Right lung (tissue), 2 donors: ENCODE measurements at regions not wholly inside any gene's neighbourhood (a gene's known extent, or its start where the extent isn't known, plus 50 kb on each side); places are given as distances from the start of the nearest gene placed in this dataset.
"Not testable (repeated sequence)": the region's sequence is repeated elsewhere in the genome, so short reads cannot be mapped to it uniquely, and the experiment has no call there.

ENCODE experiments used
- DNase-seq, 2 donors: peaks; one replicate each; pipeline ENCODE4 v3.0.0-alpha.2; 2013

DNA sequence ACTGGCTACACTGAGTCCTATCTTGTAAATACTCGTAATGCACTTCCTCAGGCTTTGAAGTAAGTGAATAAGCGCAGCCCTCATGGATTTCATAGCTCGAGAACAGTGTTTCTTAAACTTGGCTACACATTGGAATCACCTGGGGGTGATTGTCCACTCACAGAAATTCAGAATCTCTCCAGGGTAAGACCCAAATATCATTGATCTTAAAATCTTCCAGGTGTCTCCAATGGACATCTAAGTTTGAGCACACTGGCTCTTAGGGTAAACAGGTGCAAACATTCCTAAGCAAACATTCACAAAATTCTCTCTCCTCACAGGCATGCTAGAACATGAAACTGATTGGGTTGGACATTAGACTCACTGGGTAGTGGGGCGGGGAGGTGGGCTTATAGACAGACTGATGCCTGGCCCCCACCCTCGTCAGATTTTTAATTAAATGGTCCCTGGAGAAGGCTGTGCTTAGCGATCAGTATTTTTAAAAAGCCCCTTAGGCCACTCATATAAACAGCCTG, 279.7 kb upstream of the TBL1XR1 start:
- no peak for DNase-seq

GRCh38 chr3:177478170-177478867, 281.0 kb upstream of the TBL1XR1 start:
- peak; percentile 70 to 71 for DNase-seq

- no peak for DNase-seq
Measured at GRCh38 chr3:177479630-177480029, 282.3 kb upstream of the TBL1XR1 start.

- no peak for DNase-seq
Measured at GRCh38 chr3:177481329-177481728, 284.0 kb upstream of the TBL1XR1 start.

DNA sequence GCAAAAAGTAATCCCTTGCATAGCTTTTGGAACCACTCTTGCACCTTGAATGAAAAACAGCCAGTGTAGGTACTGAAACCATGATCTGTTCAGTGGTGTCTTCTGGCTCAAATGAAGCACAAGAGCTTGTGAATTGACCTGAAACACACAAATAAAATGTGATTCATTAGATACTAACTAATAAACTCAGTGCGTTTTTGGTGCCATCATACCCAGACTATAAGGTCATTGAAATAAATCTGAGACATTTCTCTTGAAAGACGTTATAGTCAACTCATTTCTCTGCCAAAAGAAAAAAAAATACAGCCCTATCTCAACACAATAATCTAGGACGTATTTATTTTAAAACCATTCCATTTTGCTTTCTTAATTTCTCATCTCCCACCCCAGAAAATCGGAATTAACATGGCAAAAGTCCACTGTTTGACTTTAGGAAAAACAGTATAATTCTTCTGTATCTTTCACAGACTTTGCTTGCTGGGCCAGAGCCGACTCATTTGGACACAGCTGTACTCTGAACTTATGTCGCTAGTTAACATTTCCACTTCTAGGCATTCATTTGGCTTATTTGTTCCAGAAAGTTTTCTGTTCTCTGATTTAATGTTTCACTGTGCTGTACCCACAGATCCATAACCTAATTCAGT, 284.9 kb upstream of the TBL1XR1 start:
- peak in 1 of 2 donors; percentile 36 for DNase-seq

DNA sequence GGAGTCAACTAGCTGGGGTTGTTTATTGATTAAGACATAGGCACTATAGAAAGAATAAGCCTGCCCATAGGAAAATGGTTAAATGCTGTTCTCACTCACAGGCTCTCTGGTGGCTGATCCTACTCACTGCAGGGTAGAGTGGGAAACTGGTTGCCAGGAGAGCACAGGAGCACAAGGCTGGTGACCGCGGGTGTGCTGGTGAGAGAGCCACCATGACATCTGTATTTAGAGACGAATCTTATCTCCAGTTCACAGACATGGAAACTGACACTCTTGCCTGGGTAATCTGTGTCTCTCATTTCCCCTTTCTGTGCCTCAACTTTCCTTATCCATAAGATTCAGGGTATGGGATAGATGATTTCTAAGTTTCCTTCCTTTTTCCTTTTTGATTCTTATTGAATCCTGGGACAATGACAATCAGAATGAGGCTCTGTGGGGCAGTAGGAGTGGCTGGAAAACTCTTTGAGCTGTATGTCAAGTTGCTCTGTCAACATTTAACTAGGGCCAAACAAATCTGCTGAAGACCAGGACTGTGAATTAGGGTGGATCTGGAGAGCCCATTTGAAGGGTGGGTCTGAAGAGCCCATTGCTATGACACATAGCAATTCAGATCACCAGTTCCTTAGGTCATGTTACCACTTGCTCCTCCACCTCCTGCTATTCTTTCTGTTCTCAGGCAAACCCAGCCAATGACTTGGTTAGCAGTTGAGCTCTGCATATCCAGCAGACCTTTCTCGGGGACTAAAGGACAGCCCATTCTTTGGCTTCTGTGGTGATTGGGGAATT, 286.1 kb upstream of the TBL1XR1 start:
- DNase-seq: no peak

GRCh38 chr3:177484206-177484605, 286.9 kb upstream of the TBL1XR1 start:
- no peak for DNase-seq

GRCh38 chr3:177484926-177485325, 287.6 kb upstream of the TBL1XR1 start:
- DNase-seq: no peak

DNA sequence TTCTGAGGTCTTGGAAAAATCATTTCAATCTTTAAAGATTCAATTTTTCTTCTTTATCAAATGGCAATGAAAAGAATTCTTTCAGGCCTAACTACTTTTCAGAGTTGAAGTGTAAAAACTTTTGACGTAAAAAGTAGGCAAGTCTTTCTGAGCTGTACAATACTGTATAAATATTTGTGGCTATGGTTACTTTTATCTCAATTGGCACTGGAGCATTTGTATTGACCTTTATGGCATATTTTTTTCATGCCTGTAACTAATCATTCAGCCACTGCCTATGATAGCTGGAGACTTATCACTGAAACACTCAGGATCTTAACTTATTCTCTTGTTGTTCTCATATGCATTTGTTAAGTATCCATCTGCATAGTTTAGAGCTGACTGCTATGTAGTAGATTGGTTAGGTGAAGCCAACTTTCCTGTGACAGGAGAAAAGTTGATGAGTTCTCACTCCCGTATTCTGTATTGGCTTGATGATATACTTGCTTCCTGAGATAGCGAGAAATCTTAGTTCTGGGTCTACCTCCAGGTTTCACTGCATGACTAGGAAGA, 290.4 kb upstream of the TBL1XR1 start:
- DNase-seq: no peak

- DNase-seq: no peak
Measured at GRCh38 chr3:177488740-177489139, 291.5 kb upstream of the TBL1XR1 start.

DNA sequence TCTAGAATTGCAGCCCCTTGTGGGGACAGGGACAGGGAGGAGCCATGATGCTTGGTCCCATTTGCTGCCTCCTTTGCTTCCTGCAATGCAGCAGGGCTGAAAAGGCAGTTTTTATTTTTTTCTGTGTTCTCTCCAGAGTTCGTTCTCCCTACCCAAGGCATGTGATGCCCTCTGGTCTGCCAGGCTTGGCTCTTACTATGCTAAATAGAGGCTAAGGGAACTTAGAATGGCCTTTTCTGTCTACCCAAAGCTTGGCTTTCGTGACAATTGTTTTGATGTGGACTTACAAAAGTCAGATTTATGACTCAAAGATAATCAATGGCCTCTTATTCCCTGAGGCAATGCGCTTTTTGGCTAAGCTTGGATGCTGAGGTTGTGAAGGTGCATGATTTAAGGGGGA, 293.3 kb upstream of the TBL1XR1 start:
- no peak for DNase-seq

DNA sequence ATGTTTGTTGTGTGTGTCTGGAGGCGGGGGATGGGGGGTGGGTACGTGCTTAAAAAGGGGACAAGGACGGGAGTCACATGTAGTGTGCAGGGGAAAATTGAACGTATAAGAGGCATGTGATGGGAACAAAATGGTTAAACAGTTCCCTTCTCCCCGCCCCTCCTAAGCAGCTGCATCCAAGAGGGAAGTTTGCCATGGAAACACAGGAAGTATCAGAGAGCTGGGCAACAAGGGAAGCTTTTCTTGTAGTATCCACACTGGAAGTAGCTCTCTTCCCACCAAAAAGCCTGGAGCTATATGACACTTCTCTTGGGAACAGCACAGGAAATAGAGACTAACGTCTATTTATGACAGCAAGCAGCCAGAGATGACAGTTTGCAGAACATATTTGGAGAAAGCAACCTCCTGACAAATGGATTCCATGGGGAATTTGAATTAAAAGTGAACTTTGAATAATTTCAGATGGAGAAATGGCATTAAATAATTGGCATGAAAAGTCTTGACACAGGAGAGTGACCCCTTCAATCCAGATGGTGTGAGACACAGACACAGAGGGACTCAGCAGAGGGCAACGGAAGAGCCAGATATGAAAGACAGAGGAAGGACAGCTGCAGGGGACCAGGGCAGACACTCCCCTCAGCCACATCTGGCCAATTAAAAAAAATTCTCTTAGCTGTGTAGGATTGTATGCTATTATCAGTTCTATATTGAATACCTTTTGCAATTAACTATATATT, 294.2 kb upstream of the TBL1XR1 start:
- peak; percentile 64 to 76 for DNase-seq

GRCh38 chr3:177493091-177493490, 295.8 kb upstream of the TBL1XR1 start:
- DNase-seq: no peak

DNA sequence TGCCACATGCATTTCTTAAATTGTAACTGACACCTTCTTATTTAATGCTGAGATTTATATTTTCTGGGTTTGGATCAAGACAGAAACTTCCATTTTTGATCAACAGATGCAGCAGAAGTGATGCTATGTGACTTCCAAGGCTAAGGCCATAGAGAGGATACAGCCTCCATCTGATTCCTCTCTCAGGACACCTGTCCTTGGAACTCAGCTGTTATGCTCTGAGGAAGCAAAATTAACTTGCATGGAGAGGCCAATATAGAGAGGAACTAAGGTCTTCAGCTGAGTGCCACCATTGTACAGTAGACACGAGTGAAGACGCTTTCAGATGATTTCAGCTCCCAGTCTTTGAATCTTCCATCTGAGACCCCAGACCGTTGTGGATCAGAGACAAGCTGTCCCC, 296.9 kb upstream of the TBL1XR1 start:
- no peak for DNase-seq

DNA sequence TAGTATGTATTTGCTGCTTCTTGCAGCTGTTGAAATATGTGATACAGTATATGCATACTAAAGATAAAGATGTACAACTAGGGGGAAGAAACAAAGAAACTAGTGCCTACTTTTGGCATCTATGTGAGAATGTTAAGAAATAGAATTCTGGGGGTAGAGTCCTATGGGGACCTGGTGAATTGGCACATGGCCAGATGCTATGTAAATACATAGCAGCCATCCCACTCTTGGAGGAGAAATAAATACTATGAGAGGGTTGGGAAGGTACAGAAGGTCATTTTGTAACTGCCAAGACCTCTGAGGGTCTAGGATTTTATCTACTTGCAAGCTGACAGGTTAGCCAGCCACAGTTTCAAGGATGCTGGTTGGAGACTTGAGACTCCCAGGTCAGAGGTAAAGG, 298.3 kb upstream of the TBL1XR1 start:
- DNase-seq: no peak

GRCh38 chr3:177498037-177498857, 301.0 kb upstream of the TBL1XR1 start:
- no peak for DNase-seq

- DNase-seq: not testable (repeated sequence)
Measured at GRCh38 chr3:177499039-177499438, 301.8 kb upstream of the TBL1XR1 start.

GRCh38 chr3:177499779-177500423, 302.6 kb upstream of the TBL1XR1 start:
- DNase-seq: no peak

GRCh38 chr3:177510693-177511216, 313.5 kb upstream of the TBL1XR1 start:
- DNase-seq: no peak
